ENCODE measurements at regions not wholly inside any gene's neighbourhood (a gene's known extent, or its start where the extent isn't known, plus 50 kb on each side); places are given as distances from the start of the nearest gene placed in this dataset.

- no peak overlapping the region for H3K4me3 ChIP-seq (ENCODE audit: low read depth in 1 of 2, low read length in 2 of 2)
- WGBS, 2 donors = 54 to 100% methylated on average over 1 of the region's 1 CpG
- H3K9me3 ChIP-seq (ENCODE audit: control insufficient read depth in 2 of 2, insufficient read depth in 1 of 2, low read depth in 1 of 2, low read length in 1 of 2) = no peaks in the 10 kb centered on the region
- H3K27me3 ChIP-seq (ENCODE audit: control insufficient read depth in 1 of 2, insufficient read depth in 2 of 2, low read length in 2 of 2) = no peaks in the 10 kb centered on the region
- no peak overlapping the region for H3K27ac ChIP-seq (ENCODE audit: low read depth in 2 of 2, low read length in 1 of 2)
- H3K36me3 ChIP-seq (ENCODE audit: control insufficient read depth in 2 of 2, insufficient read depth in 2 of 2, low read length in 1 of 2) = no peaks in the 10 kb centered on the region
- no peaks in the 10 kb centered on the region for H3K4me1 ChIP-seq (ENCODE audit: control insufficient read depth in 2 of 2, insufficient read depth in 2 of 2, low read length in 1 of 2)
These were observed 88.5 kb upstream of the GLS start for GRCh38 chr2:190791976-190792575.

- no peaks in the 10 kb centered on the region for H3K27me3 ChIP-seq (ENCODE audit: control insufficient read depth in 1 of 2, insufficient read depth in 2 of 2, low read length in 2 of 2)
- WGBS, 2 donors = 71 to 83% methylated on average over 9 of the region's 9 CpGs
- H3K4me1 ChIP-seq (ENCODE audit: control insufficient read depth in 2 of 2, insufficient read depth in 2 of 2, low read length in 1 of 2) = no peaks in the 10 kb centered on the region
- no peak overlapping the region for H3K4me3 ChIP-seq (ENCODE audit: low read depth in 1 of 2, low read length in 2 of 2)
- H3K36me3 ChIP-seq (ENCODE audit: control insufficient read depth in 2 of 2, insufficient read depth in 2 of 2, low read length in 1 of 2) = no peaks in the 10 kb centered on the region
- no peaks in the 10 kb centered on the region for H3K9me3 ChIP-seq (ENCODE audit: control insufficient read depth in 2 of 2, insufficient read depth in 1 of 2, low read depth in 1 of 2, low read length in 1 of 2)
- no peak overlapping the region for H3K27ac ChIP-seq (ENCODE audit: low read depth in 2 of 2, low read length in 1 of 2)
These were observed 87.4 kb upstream of the GLS start for GRCh38 chr2:190792956-190793888.

GRCh38 chr2:190794377-190794776 is 86.2 kb upstream of the GLS start:
- Histone ChIP-seq H3K36me3 (ENCODE audit: control insufficient read depth in 2 of 2, insufficient read depth in 2 of 2, low read length in 1 of 2) (no peaks in the 10 kb centered on the region), H3K27ac (ENCODE audit: low read depth in 2 of 2, low read length in 1 of 2) (no peak overlapping the region), H3K27me3 (ENCODE audit: control insufficient read depth in 1 of 2, insufficient read depth in 2 of 2, low read length in 2 of 2) (no peaks in the 10 kb centered on the region), H3K4me1 (ENCODE audit: control insufficient read depth in 2 of 2, insufficient read depth in 2 of 2, low read length in 1 of 2) (no peaks in the 10 kb centered on the region), H3K9me3 (ENCODE audit: control insufficient read depth in 2 of 2, insufficient read depth in 1 of 2, low read depth in 1 of 2, low read length in 1 of 2) (no peaks in the 10 kb centered on the region), H3K4me3 (ENCODE audit: low read depth in 1 of 2, low read length in 2 of 2) (no peak overlapping the region)
- 76 to 79% methylated on average over 6 of the region's 6 CpGs for WGBS, 2 donors

- H3K4me1 ChIP-seq (ENCODE audit: control insufficient read depth in 2 of 2, insufficient read depth in 2 of 2, low read length in 1 of 2) = no peaks in the 10 kb centered on the region
- H3K4me3 ChIP-seq (ENCODE audit: low read depth in 1 of 2, low read length in 2 of 2) = no peak overlapping the region
- H3K9me3 ChIP-seq (ENCODE audit: control insufficient read depth in 2 of 2, insufficient read depth in 1 of 2, low read depth in 1 of 2, low read length in 1 of 2) = no peaks in the 10 kb centered on the region
- H3K27me3 ChIP-seq (ENCODE audit: control insufficient read depth in 1 of 2, insufficient read depth in 2 of 2, low read length in 2 of 2) = no peaks in the 10 kb centered on the region
- no peaks in the 10 kb centered on the region for H3K36me3 ChIP-seq (ENCODE audit: control insufficient read depth in 2 of 2, insufficient read depth in 2 of 2, low read length in 1 of 2)
- H3K27ac ChIP-seq (ENCODE audit: low read depth in 2 of 2, low read length in 1 of 2) = no peak overlapping the region
These were observed 85.8 kb upstream of the GLS start for GRCh38 chr2:190794790-190795189.

- H3K27ac ChIP-seq (ENCODE audit: low read depth in 2 of 2, low read length in 1 of 2) = no peak overlapping the region
- no peaks in the 10 kb centered on the region for H3K4me1 ChIP-seq (ENCODE audit: control insufficient read depth in 2 of 2, insufficient read depth in 2 of 2, low read length in 1 of 2)
- no peaks in the 10 kb centered on the region for H3K36me3 ChIP-seq (ENCODE audit: control insufficient read depth in 2 of 2, insufficient read depth in 2 of 2, low read length in 1 of 2)
- H3K27me3 ChIP-seq (ENCODE audit: control insufficient read depth in 1 of 2, insufficient read depth in 2 of 2, low read length in 2 of 2) = no peaks in the 10 kb centered on the region
- H3K4me3 ChIP-seq (ENCODE audit: low read depth in 1 of 2, low read length in 2 of 2) = no peak overlapping the region
- H3K9me3 ChIP-seq (ENCODE audit: control insufficient read depth in 2 of 2, insufficient read depth in 1 of 2, low read depth in 1 of 2, low read length in 1 of 2) = no peaks in the 10 kb centered on the region
These were observed 84.9 kb upstream of the GLS start for GRCh38 chr2:190795686-190796085.

- no peaks in the 10 kb centered on the region for H3K27me3 ChIP-seq (ENCODE audit: control insufficient read depth in 1 of 2, insufficient read depth in 2 of 2, low read length in 2 of 2)
- no peaks in the 10 kb centered on the region for H3K36me3 ChIP-seq (ENCODE audit: control insufficient read depth in 2 of 2, insufficient read depth in 2 of 2, low read length in 1 of 2)
- H3K4me3 ChIP-seq (ENCODE audit: low read depth in 1 of 2, low read length in 2 of 2) = no peak overlapping the region
- no peak overlapping the region for H3K27ac ChIP-seq (ENCODE audit: low read depth in 2 of 2, low read length in 1 of 2)
- H3K9me3 ChIP-seq (ENCODE audit: control insufficient read depth in 2 of 2, insufficient read depth in 1 of 2, low read depth in 1 of 2, low read length in 1 of 2) = no peaks in the 10 kb centered on the region
- H3K4me1 ChIP-seq (ENCODE audit: control insufficient read depth in 2 of 2, insufficient read depth in 2 of 2, low read length in 1 of 2) = no peaks in the 10 kb centered on the region
These were observed 80.6 kb upstream of the GLS start for GRCh38 chr2:190799999-190800398.

GRCh38 chr2:190800528-190800927 is 80.1 kb upstream of the GLS start:
- H3K27me3 ChIP-seq (ENCODE audit: control insufficient read depth in 1 of 2, insufficient read depth in 2 of 2, low read length in 2 of 2) = no peaks in the 10 kb centered on the region
- 44 to 69% methylated on average over 1 of the region's 1 CpG for WGBS, 2 donors
- no peaks in the 10 kb centered on the region for H3K4me1 ChIP-seq (ENCODE audit: control insufficient read depth in 2 of 2, insufficient read depth in 2 of 2, low read length in 1 of 2)
- no peak overlapping the region for H3K4me3 ChIP-seq (ENCODE audit: low read depth in 1 of 2, low read length in 2 of 2)
- no peak overlapping the region for H3K27ac ChIP-seq (ENCODE audit: low read depth in 2 of 2, low read length in 1 of 2)
- H3K9me3 ChIP-seq (ENCODE audit: control insufficient read depth in 2 of 2, insufficient read depth in 1 of 2, low read depth in 1 of 2, low read length in 1 of 2) = no peaks in the 10 kb centered on the region
- H3K36me3 ChIP-seq (ENCODE audit: control insufficient read depth in 2 of 2, insufficient read depth in 2 of 2, low read length in 1 of 2) = no peaks in the 10 kb centered on the region

- WGBS, 2 donors = 83 to 90% methylated on average over 3 of the region's 3 CpGs
- H3K27me3 ChIP-seq (ENCODE audit: control insufficient read depth in 1 of 2, insufficient read depth in 2 of 2, low read length in 2 of 2) = no peaks in the 10 kb centered on the region
- no peaks in the 10 kb centered on the region for H3K4me1 ChIP-seq (ENCODE audit: control insufficient read depth in 2 of 2, insufficient read depth in 2 of 2, low read length in 1 of 2)
- no peaks in the 10 kb centered on the region for H3K36me3 ChIP-seq (ENCODE audit: control insufficient read depth in 2 of 2, insufficient read depth in 2 of 2, low read length in 1 of 2)
- no peaks in the 10 kb centered on the region for H3K9me3 ChIP-seq (ENCODE audit: control insufficient read depth in 2 of 2, insufficient read depth in 1 of 2, low read depth in 1 of 2, low read length in 1 of 2)
- H3K4me3 ChIP-seq (ENCODE audit: low read depth in 1 of 2, low read length in 2 of 2) = no peak overlapping the region
- H3K27ac ChIP-seq (ENCODE audit: low read depth in 2 of 2, low read length in 1 of 2) = no peak overlapping the region
These were observed 78.5 kb upstream of the GLS start for GRCh38 chr2:190802129-190802528.

GRCh38 chr2:190802626-190803209 is 77.9 kb upstream of the GLS start:
- Histone ChIP-seq H3K36me3 (ENCODE audit: control insufficient read depth in 2 of 2, insufficient read depth in 2 of 2, low read length in 1 of 2) (no peaks in the 10 kb centered on the region), H3K27ac (ENCODE audit: low read depth in 2 of 2, low read length in 1 of 2) (no peak overlapping the region), H3K27me3 (ENCODE audit: control insufficient read depth in 1 of 2, insufficient read depth in 2 of 2, low read length in 2 of 2) (no peaks in the 10 kb centered on the region), H3K4me1 (ENCODE audit: control insufficient read depth in 2 of 2, insufficient read depth in 2 of 2, low read length in 1 of 2) (no peaks in the 10 kb centered on the region), H3K9me3 (ENCODE audit: control insufficient read depth in 2 of 2, insufficient read depth in 1 of 2, low read depth in 1 of 2, low read length in 1 of 2) (no peaks in the 10 kb centered on the region), H3K4me3 (ENCODE audit: low read depth in 1 of 2, low read length in 2 of 2) (no peak overlapping the region)
- 83 to 95% methylated on average over 1 of the region's 1 CpG for WGBS, 2 donors

Data from esophagus (tissue), 2 donors.